B cell (primary cell): ENCODE measurements at regions not wholly inside any gene's neighbourhood (a gene's known extent, or its start where the extent isn't known, plus 50 kb on each side); places are given as distances from the start of the nearest gene placed in this dataset.

ENCODE experiments used
- ATAC-seq: fragments of 200-7000 bp; cut with Tn5 transposase; one replicate; pipeline ENCODE4 v1.10.0; 2021; ENCODE audit warnings: low read depth, mild to moderate bottlenecking, moderate number of reproducible peaks, moderate library complexity
- CTCF ChIA-PET: fragments of 350-600 bp; sonication (Branson Sonifier 250); formaldehyde crosslinking; loops from one replicate; lab custom pipeline; 2021; ENCODE audit warnings: antibody characterized with exemption, inconsistent platforms; lab: Charles Lee
- POLR2A ChIA-PET: fragments of 350-600 bp; sonication (Branson Sonifier 250); formaldehyde crosslinking; loops from one replicate; lab custom pipeline; 2021; ENCODE audit warnings: antibody characterized with exemption; lab: Charles Lee
- DNase-seq: peaks from one replicate; pipeline ENCODE4 v3.0.0; 2013
- H2AFZ ChIP-seq: 2 replicates; pipeline ENCODE4 v1.6.1; 2012; ENCODE audit warnings: mild to moderate bottlenecking, low read depth, low read length; ENCODE audit not compliant: insufficient read depth, poor library complexity, severe bottlenecking
- H3K27ac ChIP-seq, 2 donors: 1 replicate in 1 of 2; 2 replicates in 1 of 2; pipeline ENCODE4 v1.5.1; 2012 to 2013; ENCODE audit warnings: low read length in 2 of 2, mild to moderate bottlenecking in 2 of 2, moderate library complexity in 1 of 2
- H3K27me3 ChIP-seq, 4 experiments: fragments of 200-600 bp in 1 of 4; sonication (generic) in 1 of 4; replicated peaks in 1 of 4; 1 replicate in 2 of 4; 2 replicates in 2 of 4; pipeline versions ENCODE4 v1.6.1 to v1.7.0; 2013 to 2016; ENCODE audit warnings: low read length in 3 of 4, mild to moderate bottlenecking in 2 of 4, mixed read lengths in 1 of 4, moderate library complexity in 1 of 4; ENCODE audit not compliant: insufficient read depth in 4 of 4, control insufficient read depth in 3 of 4; ENCODE audit errors: control extremely low read depth in 1 of 4
- H3K36me3 ChIP-seq, 2 experiments: replicated peaks in 1 of 2; 1 replicate in 1 of 2; 2 replicates in 1 of 2; pipeline versions ENCODE4 v1.6.1 to v1.7.1; 2013; ENCODE audit warnings: low read length in 1 of 2; ENCODE audit not compliant: insufficient read depth in 2 of 2, control insufficient read depth in 1 of 2; ENCODE audit errors: control extremely low read depth in 1 of 2, extremely low read depth in 1 of 2
- H3K4me1 ChIP-seq, 2 donors: fragments of 200-600 bp in 1 of 2; sonication (generic) in 1 of 2; 1 replicate in 1 of 2; 2 replicates in 1 of 2; pipeline versions ENCODE4 v1.5.1 to v1.6.1; 2013 to 2017; ENCODE audit warnings: low read length in 2 of 2; ENCODE audit not compliant: control insufficient read depth in 2 of 2, insufficient read depth in 2 of 2
- H3K4me2 ChIP-seq: replicated peaks from 2 replicates; pipeline ENCODE3; 2012; ENCODE audit warnings: mild to moderate bottlenecking, low read depth, low read length; ENCODE audit not compliant: poor library complexity, severe bottlenecking
- H3K4me3 ChIP-seq, 5 experiments: fragments of 200-600 bp in 1 of 5; sonication (generic) in 1 of 5; 1 replicate in 3 of 5; 2 replicates in 2 of 5; pipeline versions ENCODE4 v1.5.1 to v1.7.0; 2011 to 2016; ENCODE audit warnings: low read length in 4 of 5, mild to moderate bottlenecking in 4 of 5, low read depth in 2 of 5, control low read depth in 1 of 5, moderate library complexity in 1 of 5; ENCODE audit not compliant: insufficient read depth in 1 of 5; ENCODE audit errors: control extremely low read depth in 1 of 5, extremely low read depth in 1 of 5
- H3K79me2 ChIP-seq: fragments of 200-600 bp; sonication (generic); one replicate; pipeline ENCODE4 v1.6.0; 2016; ENCODE audit warnings: low read length; ENCODE audit not compliant: control insufficient read depth, insufficient read depth
- H3K9ac ChIP-seq: fragments of 200-600 bp; sonication (generic); 2 replicates; pipeline ENCODE4 v1.6.1; 2017; ENCODE audit warnings: mild to moderate bottlenecking, low read length, moderate library complexity
- H3K9me3 ChIP-seq, 3 donors: one replicate each; pipeline versions ENCODE4 v1.6.1 to v1.7.1; 2013; ENCODE audit warnings: low read length in 2 of 3; ENCODE audit not compliant: control insufficient read depth in 2 of 3, insufficient read depth in 1 of 3; ENCODE audit errors: control extremely low read depth in 1 of 3
- H4K20me1 ChIP-seq: 2 replicates; pipeline ENCODE4 v1.6.0; 2012; ENCODE audit warnings: mild to moderate bottlenecking, low read length; ENCODE audit not compliant: insufficient read depth, control insufficient read depth, poor library complexity, severe bottlenecking
- H3K27ac Mint-ChIP-seq: one replicate; pipeline ENCODE4 v1.8.0; 2021; ENCODE audit warnings: mixed read lengths
- H3K27me3 Mint-ChIP-seq: one replicate; pipeline ENCODE4 v1.8.0; 2021; ENCODE audit warnings: mixed read lengths
- H3K4me1 Mint-ChIP-seq: one replicate; pipeline ENCODE4 v1.8.0; 2021; ENCODE audit warnings: mixed read lengths
- H3K4me3 Mint-ChIP-seq: one replicate; pipeline ENCODE4 v1.8.0; 2021; ENCODE audit warnings: mixed read lengths
- H3K9me3 Mint-ChIP-seq: one replicate; pipeline ENCODE4 v1.8.0; 2022; ENCODE audit warnings: mixed read lengths; ENCODE audit not compliant: insufficient read depth
- EZH2 ChIP-seq: IDR thresholded peaks from 2 replicates; pipeline ENCODE4 v1.6.1; 2012; ENCODE audit warnings: borderline replicate concordance, low read depth, mild to moderate bottlenecking, moderate library complexity, low read length; ENCODE audit not compliant: insufficient read depth, poor library complexity, severe bottlenecking
- WGBS: methylation state at CpG from one replicate; pipeline ENCODE4 v1.1.5; 2013; ENCODE audit warnings: missing lambda C conversion rate; ENCODE audit not compliant: insufficient coverage; 5-methylcytosine and 5-hydroxymethylcytosine counted together
- intact Hi-C: fragments of 100-400 bp; cut with micrococcal nuclease; formaldehyde crosslinking; loops from one replicate; pipeline ENCODE4 v1.10.0; 2022
- TF ChIP-seq, protein P1 (sequence below): fragments of 200-600 bp; IDR thresholded peaks from one replicate; pipeline ENCODE4 v1.8.0; 2022; ENCODE audit warnings: antibody characterized with exemption, mild to moderate bottlenecking

DNA sequence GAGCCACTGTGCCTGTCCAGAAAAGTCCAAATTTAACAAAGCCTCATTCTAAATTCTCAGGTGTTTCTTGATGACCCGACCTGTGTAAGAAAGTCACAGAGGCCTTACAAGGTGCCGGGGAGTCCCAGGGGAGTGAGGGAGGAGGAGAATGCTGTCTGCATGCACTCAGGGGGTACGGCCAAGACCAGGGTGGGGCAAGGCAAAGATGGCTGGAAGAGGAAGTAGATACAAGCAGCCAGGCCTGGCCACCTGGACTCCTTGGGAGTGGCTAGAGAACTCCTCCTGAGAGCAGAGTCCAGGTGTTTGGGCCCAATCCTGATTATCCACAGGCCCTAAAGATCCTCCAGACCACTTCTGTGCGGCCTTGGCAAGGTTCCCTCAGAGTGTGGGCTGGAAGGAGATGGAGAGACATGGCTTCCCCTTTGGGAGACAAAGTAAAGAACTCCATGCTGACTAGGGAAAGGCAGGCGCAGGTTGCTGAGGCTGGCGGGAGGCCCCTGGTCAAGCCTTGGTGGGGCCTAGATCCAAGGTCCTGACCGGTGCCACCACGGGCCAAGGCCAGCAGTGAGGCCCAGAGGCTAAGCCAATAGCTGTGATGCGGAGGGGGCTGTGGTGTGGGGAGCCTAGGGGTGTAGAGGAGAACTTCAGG is 74.7 kb downstream of the COPS8 start:
- TF ChIP-seq, protein P1, sequence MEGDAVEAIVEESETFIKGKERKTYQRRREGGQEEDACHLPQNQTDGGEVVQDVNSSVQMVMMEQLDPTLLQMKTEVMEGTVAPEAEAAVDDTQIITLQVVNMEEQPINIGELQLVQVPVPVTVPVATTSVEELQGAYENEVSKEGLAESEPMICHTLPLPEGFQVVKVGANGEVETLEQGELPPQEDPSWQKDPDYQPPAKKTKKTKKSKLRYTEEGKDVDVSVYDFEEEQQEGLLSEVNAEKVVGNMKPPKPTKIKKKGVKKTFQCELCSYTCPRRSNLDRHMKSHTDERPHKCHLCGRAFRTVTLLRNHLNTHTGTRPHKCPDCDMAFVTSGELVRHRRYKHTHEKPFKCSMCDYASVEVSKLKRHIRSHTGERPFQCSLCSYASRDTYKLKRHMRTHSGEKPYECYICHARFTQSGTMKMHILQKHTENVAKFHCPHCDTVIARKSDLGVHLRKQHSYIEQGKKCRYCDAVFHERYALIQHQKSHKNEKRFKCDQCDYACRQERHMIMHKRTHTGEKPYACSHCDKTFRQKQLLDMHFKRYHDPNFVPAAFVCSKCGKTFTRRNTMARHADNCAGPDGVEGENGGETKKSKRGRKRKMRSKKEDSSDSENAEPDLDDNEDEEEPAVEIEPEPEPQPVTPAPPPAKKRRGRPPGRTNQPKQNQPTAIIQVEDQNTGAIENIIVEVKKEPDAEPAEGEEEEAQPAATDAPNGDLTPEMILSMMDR = no peak
- no peak for TF ChIP-seq EZH2
- DNase-seq (no peak), ATAC-seq (no peak)
- Histone ChIP-seq H3K4me2 (no peak overlapping the region), H4K20me1 (no peaks in the 10 kb centered on the region), H3K4me3 (no peak overlapping the region), H3K4me1 (no peaks in the 10 kb centered on the region), H2AFZ (no peak overlapping the region), H3K79me2 (no peaks in the 10 kb centered on the region), H3K27ac (no peak overlapping the region), H3K36me3 (no peaks in the 10 kb centered on the region), H3K27me3 (no peaks in the 10 kb centered on the region), H3K9ac (no peak overlapping the region), H3K9me3 (no peaks in the 10 kb centered on the region)
- ChIA-PET POLR2A (no interaction called here), CTCF (interaction anchor here (1.0 kb wide), 1 partner anchor 412 kb away, joined by 3 read pairs; no protein-coding TSS in a partner anchor)
- intact Hi-C loops = no loop called here
- H3K27me3 Mint-ChIP-seq = peaks cover 11% of the 10 kb centered on the region
- H3K4me3 Mint-ChIP-seq = no peak overlapping the region
- 83% methylated on average over 8 of the region's 9 CpGs for WGBS
- H3K4me1 Mint-ChIP-seq = peaks cover 3% of the 10 kb centered on the region
- no peaks in the 10 kb centered on the region for H3K9me3 Mint-ChIP-seq
- H3K27ac Mint-ChIP-seq = no peak overlapping the region

DNA sequence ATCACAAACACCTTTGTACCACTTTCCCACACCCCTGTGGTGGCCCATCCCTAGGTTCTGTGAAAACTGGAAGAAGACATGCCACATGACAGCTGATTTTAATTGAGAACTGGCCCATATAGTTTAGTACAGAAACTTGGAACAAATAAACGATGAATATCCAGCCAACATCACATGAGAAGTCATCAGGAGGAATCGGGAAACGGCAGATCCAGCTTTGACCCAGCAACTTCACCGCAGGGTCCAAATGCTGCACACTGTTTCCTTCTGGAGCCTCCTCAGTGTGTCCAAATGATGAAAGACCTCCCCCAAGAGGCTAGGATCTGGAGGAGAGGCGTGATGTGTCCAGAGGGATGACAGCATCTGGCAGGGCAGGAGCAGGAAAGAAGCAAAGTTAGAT is 75.5 kb downstream of the COPS8 start:
- ChIA-PET CTCF (no interaction called here), POLR2A (no interaction called here)
- Mint-ChIP-seq H3K27ac (no peak overlapping the region), H3K9me3 (no peaks in the 10 kb centered on the region), H3K4me1 (peaks cover 3% of the 10 kb centered on the region), H3K4me3 (no peak overlapping the region), H3K27me3 (peaks cover 17% of the 10 kb centered on the region)
- no peak overlapping the region for H3K4me2 ChIP-seq
- H4K20me1 ChIP-seq = no peaks in the 10 kb centered on the region
- H3K4me1 ChIP-seq = no peaks in the 10 kb centered on the region
- DNase-seq = no peak
- WGBS = 95% methylated on average over 4 of the region's 5 CpGs
- no peaks in the 10 kb centered on the region for H3K36me3 ChIP-seq
- H2AFZ ChIP-seq = no peak overlapping the region
- no peaks in the 10 kb centered on the region for H3K27me3 ChIP-seq
- H3K9me3 ChIP-seq = no peaks in the 10 kb centered on the region
- H3K27ac ChIP-seq = no peak overlapping the region
- intact Hi-C loops = no loop called here
- no peak for ATAC-seq
- no peak overlapping the region for H3K9ac ChIP-seq
- TF ChIP-seq EZH2 = no peak
- TF ChIP-seq, protein P1 = no peak
- H3K79me2 ChIP-seq = no peaks in the 10 kb centered on the region
- no peak overlapping the region for H3K4me3 ChIP-seq
